ENCODE measurements at regions not wholly inside any gene's neighbourhood (a gene's known extent, or its start where the extent isn't known, plus 50 kb on each side); places are given as distances from the start of the nearest gene placed in this dataset.

GRCh38 chr12:16492240-16492639, 113.7 kb downstream of the LMO3 start:
- Histone ChIP-seq H3K4me3 (no peak overlapping the region), H4K20me1 (replicated peaks; ENCODE audit: insufficient read depth) (no peaks in the 10 kb centered on the region), H3K9me2 (ENCODE audit: insufficient read depth) (no peaks in the 10 kb centered on the region), H3K36me3 (ENCODE audit: insufficient read depth) (no peaks in the 10 kb centered on the region), H3K27me3 (ENCODE audit: insufficient read depth) (no peaks in the 10 kb centered on the region), H3K79me2 (replicated peaks; ENCODE audit: insufficient read depth) (no peaks in the 10 kb centered on the region), H3K4me2 (no peak overlapping the region), H3F3A (replicated peaks; ENCODE audit: low read depth) (no peaks in the 10 kb centered on the region), H2AFZ (no peak overlapping the region), H3K4me1 (ENCODE audit: insufficient read depth) (no peaks in the 10 kb centered on the region), H3K27ac (ENCODE audit: low read depth) (no peak overlapping the region)
- H3K4me3 Mint-ChIP-seq = no peak overlapping the region
- no peaks in the 10 kb centered on the region for H3K4me1 Mint-ChIP-seq
- TF ChIP-seq ZNF114 (CRISPR knock-in tag; IDR thresholded peaks at IDR 0.05) (no peak), ZNF331 (CRISPR knock-in tag; IDR thresholded peaks at IDR 0.05; ENCODE audit: low read depth) (no peak), NANOG (IDR thresholded peaks at IDR 0.05; ENCODE audit: borderline replicate concordance) (no peak), ETS1 (IDR thresholded peaks at IDR 0.05) (no peak), STAT1 (IDR thresholded peaks at IDR 0.05; ENCODE audit: unreplicated experiment) (no peak), CTCF (conservative IDR thresholded peaks at IDR 0.05; ENCODE audit: low read depth in 2 of 2) (peak; percentile 57 to 65)
- H3K36me3 Mint-ChIP-seq (ENCODE audit: low read depth) = no peaks in the 10 kb centered on the region
- DNase-seq (ENCODE audit: low spot score) (peak; percentile 46), ATAC-seq (peak; percentile 57)
- no peaks in the 10 kb centered on the region for H3K9me3 Mint-ChIP-seq
- H3K27ac Mint-ChIP-seq = no peak overlapping the region
- no peaks in the 10 kb centered on the region for H3K27me3 Mint-ChIP-seq (ENCODE audit: insufficient read depth, low read depth, poor library complexity)

GRCh38 chr12:16492820-16493797, 112.9 kb downstream of the LMO3 start:
- H3K9me2 ChIP-seq (ENCODE audit: insufficient read depth) = no peaks in the 10 kb centered on the region
- H3K4me2 ChIP-seq = no peak overlapping the region
- no peak overlapping the region for H3K27ac ChIP-seq (ENCODE audit: low read depth)
- DNase-seq (ENCODE audit: low spot score) (no peak), ATAC-seq (no peak)
- H3K36me3 ChIP-seq (ENCODE audit: insufficient read depth) = no peaks in the 10 kb centered on the region
- Mint-ChIP-seq H3K27ac (no peak overlapping the region), H3K27me3 (ENCODE audit: insufficient read depth, low read depth, poor library complexity) (no peaks in the 10 kb centered on the region), H3K9me3 (no peaks in the 10 kb centered on the region), H3K36me3 (ENCODE audit: low read depth) (no peaks in the 10 kb centered on the region), H3K4me3 (no peak overlapping the region), H3K4me1 (no peaks in the 10 kb centered on the region)
- H2AFZ ChIP-seq = no peak overlapping the region
- H3K27me3 ChIP-seq (ENCODE audit: insufficient read depth) = no peaks in the 10 kb centered on the region
- H3K79me2 ChIP-seq (replicated peaks; ENCODE audit: insufficient read depth) = no peaks in the 10 kb centered on the region
- H3K4me3 ChIP-seq = no peak overlapping the region
- no peaks in the 10 kb centered on the region for H3F3A ChIP-seq (replicated peaks; ENCODE audit: low read depth)
- no peaks in the 10 kb centered on the region for H4K20me1 ChIP-seq (replicated peaks; ENCODE audit: insufficient read depth)
- H3K4me1 ChIP-seq (ENCODE audit: insufficient read depth) = no peaks in the 10 kb centered on the region
- no peak for TF ChIP-seq JUNB (IDR thresholded peaks at IDR 0.05; ENCODE audit: unreplicated experiment)
- TF ChIP-seq EZH2 (IDR thresholded peaks at IDR 0.05; ENCODE audit: low read depth, unreplicated experiment) = no peak
- no peak for TF ChIP-seq EZH2phosphoT487 (IDR thresholded peaks at IDR 0.05; ENCODE audit: unreplicated experiment)
- no peak for TF ChIP-seq STAT1 (IDR thresholded peaks at IDR 0.05; ENCODE audit: unreplicated experiment)
- no peak for TF ChIP-seq ZNF331 (CRISPR knock-in tag; IDR thresholded peaks at IDR 0.05; ENCODE audit: low read depth)
- no peak for TF ChIP-seq REST (IDR thresholded peaks at IDR 0.05; ENCODE audit: unreplicated experiment)
- no peak for TF ChIP-seq ZNF114 (CRISPR knock-in tag; IDR thresholded peaks at IDR 0.05)
- no peak for TF ChIP-seq CTCF (conservative IDR thresholded peaks at IDR 0.05; ENCODE audit: low read depth in 2 of 2)
- TF ChIP-seq POLR2AphosphoS5 (IDR thresholded peaks at IDR 0.05; ENCODE audit: low read depth) = no peak
- TF ChIP-seq CREB1 (CRISPR knock-in tag; IDR thresholded peaks at IDR 0.05; ENCODE audit: low read depth) = no peak
